DND-41 (cell line): ENCODE measurements at regions not wholly inside any gene's neighbourhood (a gene's known extent, or its start where the extent isn't known, plus 50 kb on each side); places are given as distances from the start of the nearest gene placed in this dataset.

Source experiments
- ATAC-seq: fragments of 200-7000 bp; cut with Tn5 transposase; 3 replicates; pipeline ENCODE4 v1.9.1; 2021; ENCODE audit warnings: low read depth; ENCODE audit not compliant: insufficient read depth
- DNase-seq: peaks from one replicate; pipeline ENCODE4 v3.0.0-alpha.2; 2020
- H2AFZ ChIP-seq: 2 replicates; pipeline ENCODE4 v1.6.0; 2012; ENCODE audit warnings: low read depth, low read length
- H3K27ac ChIP-seq: 2 replicates; pipeline ENCODE4 v1.5.1; 2012; ENCODE audit warnings: low read length, inconsistent platforms
- H3K27me3 ChIP-seq: fragments of 200-600 bp; sonication (generic); 2 replicates; pipeline ENCODE4 v1.6.0; 2012; ENCODE audit warnings: low read length, mild to moderate bottlenecking, inconsistent platforms; ENCODE audit not compliant: insufficient read depth, poor library complexity
- H3K36me3 ChIP-seq: 2 replicates; pipeline ENCODE4 v1.5.1; 2012; ENCODE audit warnings: low read length, inconsistent platforms; ENCODE audit not compliant: insufficient read depth
- H3K4me1 ChIP-seq: 2 replicates; pipeline ENCODE4 v1.5.1; 2012; ENCODE audit warnings: mild to moderate bottlenecking, low read length; ENCODE audit not compliant: insufficient read depth
- H3K4me2 ChIP-seq: 2 replicates; pipeline ENCODE4 v1.6.0; 2012; ENCODE audit warnings: mild to moderate bottlenecking, moderate library complexity, low read length, inconsistent platforms; ENCODE audit not compliant: insufficient read depth
- H3K4me3 ChIP-seq, 2 experiments: fragments of 200-600 bp in 1 of 2; shearing (Covaris generic) in 1 of 2; 2 replicates each; pipeline ENCODE4 v1.5.1; 2012 to 2016; ENCODE audit warnings: inconsistent platforms in 2 of 2, low read length in 2 of 2, mild to moderate bottlenecking in 2 of 2, low read depth in 1 of 2, moderate library complexity in 1 of 2
- H3K79me2 ChIP-seq: 2 replicates; pipeline ENCODE4 v1.6.0; 2012; ENCODE audit warnings: low read length, inconsistent platforms; ENCODE audit not compliant: insufficient read depth
- H3K9ac ChIP-seq: 2 replicates; pipeline ENCODE4 v1.6.0; 2012; ENCODE audit warnings: low read depth, mild to moderate bottlenecking, inconsistent platforms, low read length, moderate library complexity
- H3K9me3 ChIP-seq: 2 replicates; pipeline ENCODE4 v1.5.1; 2012; ENCODE audit warnings: low read length, moderate library complexity, mild to moderate bottlenecking, inconsistent platforms; ENCODE audit not compliant: insufficient read depth, severe bottlenecking
- H4K20me1 ChIP-seq: 2 replicates; pipeline ENCODE4 v1.6.0; 2012; ENCODE audit warnings: low read length; ENCODE audit not compliant: insufficient read depth
- CTCF ChIP-seq: IDR thresholded peaks from 2 replicates; pipeline ENCODE4 v1.5.1; 2012; ENCODE audit warnings: borderline replicate concordance, low read length, moderate library complexity, mild to moderate bottlenecking; ENCODE audit not compliant: poor library complexity, severe bottlenecking; ENCODE audit errors: extremely low read depth
- EZH2 ChIP-seq: IDR thresholded peaks from 3 replicates; pipeline ENCODE4 v1.6.1; 2012; ENCODE audit warnings: borderline replicate concordance, low read depth, mild to moderate bottlenecking, moderate library complexity, low read length, inconsistent platforms; ENCODE audit not compliant: severe bottlenecking

- H3K27ac ChIP-seq = no peak overlapping the region
- ATAC-seq = no peak
- no peaks in the 10 kb centered on the region for H3K79me2 ChIP-seq
- no peak overlapping the region for H3K9ac ChIP-seq
- H3K9me3 ChIP-seq = no peaks in the 10 kb centered on the region
- H3K27me3 ChIP-seq = no peaks in the 10 kb centered on the region
- no peak overlapping the region for H2AFZ ChIP-seq
- TF ChIP-seq EZH2 (no peak), CTCF (no peak)
- H3K36me3 ChIP-seq = no peaks in the 10 kb centered on the region
- H3K4me2 ChIP-seq = no peak overlapping the region
- H3K4me1 ChIP-seq = no peaks in the 10 kb centered on the region
- DNase-seq = no peak
- no peak overlapping the region for H3K4me3 ChIP-seq
- H4K20me1 ChIP-seq = no peaks in the 10 kb centered on the region
These were observed 318.6 kb upstream of the PRDM1 start for GRCh38 chr6:105767541-105767940.

GRCh38 chr6:105765239-105765638 lies 320.9 kb upstream of the PRDM1 start:
- no peak overlapping the region for H3K27ac ChIP-seq
- DNase-seq (no peak), ATAC-seq (no peak)
- H3K27me3 ChIP-seq = no peaks in the 10 kb centered on the region
- H3K9ac ChIP-seq = no peak overlapping the region
- no peaks in the 10 kb centered on the region for H3K79me2 ChIP-seq
- H3K4me2 ChIP-seq = no peak overlapping the region
- no peaks in the 10 kb centered on the region for H3K9me3 ChIP-seq
- no peak overlapping the region for H2AFZ ChIP-seq
- H3K4me3 ChIP-seq = no peak overlapping the region
- TF ChIP-seq CTCF (no peak), EZH2 (no peak)
- H3K36me3 ChIP-seq = no peaks in the 10 kb centered on the region
- no peaks in the 10 kb centered on the region for H4K20me1 ChIP-seq
- H3K4me1 ChIP-seq = no peaks in the 10 kb centered on the region

DNA sequence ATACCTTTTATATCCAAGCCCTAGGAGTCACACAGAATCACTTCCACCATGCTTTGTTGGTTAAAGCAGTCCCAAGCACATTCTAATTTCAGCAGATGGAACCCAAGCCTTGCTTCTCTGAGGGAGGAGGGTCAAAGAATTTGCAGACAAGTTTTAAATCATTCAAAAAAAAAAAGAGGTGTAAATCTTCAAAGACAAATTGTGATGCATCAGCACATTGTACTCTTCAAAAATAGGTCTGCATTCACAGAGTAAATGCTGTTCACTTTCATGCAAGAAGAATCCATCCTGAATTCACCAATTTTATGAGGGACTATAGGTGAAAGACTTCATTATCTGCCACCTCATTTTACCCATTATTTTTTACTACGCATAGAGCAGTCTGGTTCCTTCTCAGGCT lies 321.8 kb upstream of the PRDM1 start:
- no peak overlapping the region for H3K27ac ChIP-seq

More for the DNA sequence above, 321.8 kb upstream of the PRDM1 start:
- Histone ChIP-seq H3K9ac (no peak overlapping the region), H4K20me1 (no peaks in the 10 kb centered on the region), H3K27me3 (no peaks in the 10 kb centered on the region), H3K4me3 (no peak overlapping the region), H3K36me3 (no peaks in the 10 kb centered on the region), H3K4me2 (no peak overlapping the region), H3K79me2 (no peaks in the 10 kb centered on the region), H3K4me1 (no peaks in the 10 kb centered on the region), H3K9me3 (no peaks in the 10 kb centered on the region), H2AFZ (no peak overlapping the region)
- DNase-seq (no peak), ATAC-seq (no peak)
- TF ChIP-seq CTCF (no peak), EZH2 (no peak)
